Cardiac fibroblast (primary cell): ENCODE measurements at regions not wholly inside any gene's neighbourhood (a gene's known extent, or its start where the extent isn't known, plus 50 kb on each side); places are given as distances from the start of the nearest gene placed in this dataset.
A peak's percentile ranks its signal among the peaks of the same experiment; 100 is the strongest.

Experiments
- DNase-seq, 2 donors: peaks; one replicate each; pipeline versions ENCODE4 v3.0.0 to v3.0.0-alpha.2; 2010; ENCODE audit warnings: low read depth in 2 of 2
- H3K4me3 ChIP-seq, 2 donors: replicated peaks in 1 of 2; 1 replicate in 1 of 2; 2 replicates in 1 of 2; pipeline ENCODE4 v1.5.1; 2011; ENCODE audit warnings: low read depth in 2 of 2, low read length in 2 of 2, mild to moderate bottlenecking in 2 of 2, moderate library complexity in 1 of 2
- CTCF ChIP-seq: IDR thresholded peaks from one replicate; pipeline ENCODE4 v1.5.1; 2011; ENCODE audit warnings: low read depth, mild to moderate bottlenecking, low read length, inconsistent platforms

- DNase-seq: peak in 1 of 2 donors; percentile 46
- TF ChIP-seq CTCF: no peak
- H3K4me3 ChIP-seq: no peak overlapping the region
Observed at GRCh38 chr9:26243726-26244125, 565.5 kb upstream of the TUSC1 start.

GRCh38 chr9:26243029-26243697 is 564.9 kb upstream of the TUSC1 start:
- no peak overlapping the region for H3K4me3 ChIP-seq
- DNase-seq: no peak
- no peak for TF ChIP-seq CTCF

- H3K4me3 ChIP-seq: no peak overlapping the region
- TF ChIP-seq CTCF: no peak
- DNase-seq: no peak
Observed at GRCh38 chr9:26240020-26240419, 561.8 kb upstream of the TUSC1 start.

GRCh38 chr9:26237256-26237655 is 559.0 kb upstream of the TUSC1 start:
- no peak overlapping the region for H3K4me3 ChIP-seq
- TF ChIP-seq CTCF: no peak
- DNase-seq: no peak

- no peak for TF ChIP-seq CTCF
- DNase-seq: no peak
- no peak overlapping the region for H3K4me3 ChIP-seq
Observed at GRCh38 chr9:26234865-26235264, 556.6 kb upstream of the TUSC1 start.

GRCh38 chr9:26231391-26231790 is 553.1 kb upstream of the TUSC1 start:
- no peak overlapping the region for H3K4me3 ChIP-seq
- no peak for TF ChIP-seq CTCF
- no peak for DNase-seq
